Right atrium auricular region (tissue), 2 donors: ENCODE measurements at regions not wholly inside any gene's neighbourhood (a gene's known extent, or its start where the extent isn't known, plus 50 kb on each side); places are given as distances from the start of the nearest gene placed in this dataset.

Experiments used
- DNase-seq: peaks from one replicate; pipeline ENCODE4 v3.0.0-alpha.2; 2019; ENCODE audit warnings: low spot score
- H3K27ac ChIP-seq, 2 donors: fragments of 200-600 bp; sonication (generic); 1 replicate in 1 of 2; 2 replicates in 1 of 2; pipeline ENCODE4 v1.5.1; 2016 to 2019
- H3K27me3 ChIP-seq, 2 donors: fragments of 200-600 bp; sonication (generic); one replicate each; pipeline versions ENCODE4 v1.5.1 to v1.6.0; 2017 to 2019
- H3K36me3 ChIP-seq: fragments of 200-600 bp; sonication (generic); one replicate; pipeline ENCODE4 v1.5.1; 2016
- H3K4me1 ChIP-seq, 2 donors: fragments of 200-600 bp; sonication (generic); one replicate each; pipeline versions ENCODE4 v1.5.1 to v1.6.0; 2017 to 2019
- H3K4me3 ChIP-seq, 2 donors: fragments of 200-600 bp; sonication (generic); 1 replicate in 1 of 2; 2 replicates in 1 of 2; pipeline ENCODE4 v1.5.1; 2017 to 2019; ENCODE audit warnings: mild to moderate bottlenecking in 1 of 2, moderate library complexity in 1 of 2
- H3K9me3 ChIP-seq, 2 donors: fragments of 200-600 bp; sonication (generic); one replicate each; pipeline ENCODE4 v1.5.1; 2019
- TF ChIP-seq, protein P1 (sequence below), 2 donors: fragments of 200-600 bp; sonication (generic); IDR thresholded peaks; one replicate each; pipeline ENCODE4 v1.5.1; 2019; ENCODE audit warnings: antibody characterized with exemption in 2 of 2

DNA sequence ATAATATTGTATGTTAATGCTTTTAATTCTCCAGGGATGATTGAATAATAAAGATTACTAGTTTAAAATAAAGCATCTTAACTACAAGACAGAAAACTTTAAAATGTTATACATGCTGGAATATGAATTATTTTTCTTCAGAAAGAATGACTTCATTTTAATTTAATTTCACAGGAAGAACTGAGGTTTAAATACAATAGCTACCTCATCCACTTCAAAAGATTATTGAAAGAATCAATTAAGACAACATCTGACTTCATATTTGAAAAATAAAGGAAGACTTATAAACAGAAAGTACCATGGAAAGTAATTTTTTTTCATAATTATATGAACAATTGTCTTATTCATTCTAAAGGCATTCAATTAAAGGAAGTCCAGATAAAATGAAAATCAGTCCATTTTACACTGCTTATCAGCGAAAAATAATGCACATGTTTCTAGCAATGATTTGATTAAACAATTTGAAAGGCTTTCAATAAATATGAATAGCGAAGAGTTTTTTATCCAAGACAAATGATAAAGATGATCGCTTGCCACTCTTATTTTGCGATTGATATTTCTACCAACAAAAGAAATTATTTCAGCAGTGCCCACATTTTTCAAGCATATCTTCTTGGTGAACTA, 368.5 kb upstream of the OPRM1 start:
- Histone ChIP-seq H3K36me3 (no peaks in the 10 kb centered on the region), H3K27me3 (no peaks in the 10 kb centered on the region), H3K4me3 (no peak overlapping the region), H3K9me3 (no peaks in the 10 kb centered on the region), H3K27ac (no peak overlapping the region), H3K4me1 (no peaks in the 10 kb centered on the region)
- TF ChIP-seq, protein P1, sequence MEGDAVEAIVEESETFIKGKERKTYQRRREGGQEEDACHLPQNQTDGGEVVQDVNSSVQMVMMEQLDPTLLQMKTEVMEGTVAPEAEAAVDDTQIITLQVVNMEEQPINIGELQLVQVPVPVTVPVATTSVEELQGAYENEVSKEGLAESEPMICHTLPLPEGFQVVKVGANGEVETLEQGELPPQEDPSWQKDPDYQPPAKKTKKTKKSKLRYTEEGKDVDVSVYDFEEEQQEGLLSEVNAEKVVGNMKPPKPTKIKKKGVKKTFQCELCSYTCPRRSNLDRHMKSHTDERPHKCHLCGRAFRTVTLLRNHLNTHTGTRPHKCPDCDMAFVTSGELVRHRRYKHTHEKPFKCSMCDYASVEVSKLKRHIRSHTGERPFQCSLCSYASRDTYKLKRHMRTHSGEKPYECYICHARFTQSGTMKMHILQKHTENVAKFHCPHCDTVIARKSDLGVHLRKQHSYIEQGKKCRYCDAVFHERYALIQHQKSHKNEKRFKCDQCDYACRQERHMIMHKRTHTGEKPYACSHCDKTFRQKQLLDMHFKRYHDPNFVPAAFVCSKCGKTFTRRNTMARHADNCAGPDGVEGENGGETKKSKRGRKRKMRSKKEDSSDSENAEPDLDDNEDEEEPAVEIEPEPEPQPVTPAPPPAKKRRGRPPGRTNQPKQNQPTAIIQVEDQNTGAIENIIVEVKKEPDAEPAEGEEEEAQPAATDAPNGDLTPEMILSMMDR (IDR thresholded peaks at IDR 0.05) = no peak
- no peak for DNase-seq

GRCh38 chr6:153668758-153669157, 370.3 kb upstream of the OPRM1 start:
- H3K9me3 ChIP-seq = peaks cover 0 to 4% of the 10 kb centered on the region in 2 donors
- H3K4me1 ChIP-seq = no peaks in the 10 kb centered on the region
- no peak overlapping the region for H3K4me3 ChIP-seq
- H3K27ac ChIP-seq = no peak overlapping the region
- no peaks in the 10 kb centered on the region for H3K27me3 ChIP-seq
- TF ChIP-seq, protein P1 (IDR thresholded peaks at IDR 0.05) = no peak
- DNase-seq = no peak
- no peaks in the 10 kb centered on the region for H3K36me3 ChIP-seq

- no peak overlapping the region for H3K4me3 ChIP-seq
- no peaks in the 10 kb centered on the region for H3K27me3 ChIP-seq
- TF ChIP-seq, protein P1 (IDR thresholded peaks at IDR 0.05) = no peak
- H3K36me3 ChIP-seq = no peaks in the 10 kb centered on the region
- no peak for DNase-seq
- peaks cover 0 to 8% of the 10 kb centered on the region in 2 donors for H3K9me3 ChIP-seq
- H3K4me1 ChIP-seq = no peaks in the 10 kb centered on the region
- no peak overlapping the region for H3K27ac ChIP-seq
Measured at GRCh38 chr6:153662982-153663381, 376.1 kb upstream of the OPRM1 start.

GRCh38 chr6:153645326-153645725, 393.7 kb upstream of the OPRM1 start:
- TF ChIP-seq, protein P1 (IDR thresholded peaks at IDR 0.05) = no peak
- no peaks in the 10 kb centered on the region for H3K27me3 ChIP-seq
- no peak overlapping the region for H3K27ac ChIP-seq
- H3K4me3 ChIP-seq = no peak overlapping the region
- DNase-seq = no peak
- no peaks in the 10 kb centered on the region for H3K36me3 ChIP-seq
- no peaks in the 10 kb centered on the region for H3K4me1 ChIP-seq
- no peaks in the 10 kb centered on the region for H3K9me3 ChIP-seq

GRCh38 chr6:153644000-153644399, 395.0 kb upstream of the OPRM1 start:
- DNase-seq = no peak
- TF ChIP-seq, protein P1 (IDR thresholded peaks at IDR 0.05) = no peak
- Histone ChIP-seq H3K36me3 (no peaks in the 10 kb centered on the region), H3K27me3 (no peaks in the 10 kb centered on the region), H3K9me3 (no peaks in the 10 kb centered on the region), H3K27ac (no peak overlapping the region), H3K4me3 (no peak overlapping the region), H3K4me1 (no peaks in the 10 kb centered on the region)

- no peak overlapping the region for H3K27ac ChIP-seq
- H3K4me1 ChIP-seq = no peaks in the 10 kb centered on the region
- TF ChIP-seq, protein P1 (IDR thresholded peaks at IDR 0.05) = no peak
- H3K9me3 ChIP-seq = no peaks in the 10 kb centered on the region
- no peaks in the 10 kb centered on the region for H3K27me3 ChIP-seq
- DNase-seq = no peak
- no peak overlapping the region for H3K4me3 ChIP-seq
- no peaks in the 10 kb centered on the region for H3K36me3 ChIP-seq
Measured at GRCh38 chr6:153634416-153634815, 404.6 kb upstream of the OPRM1 start.
